HFFc6 (cell line): ENCODE measurements at regions not wholly inside any gene's neighbourhood (a gene's known extent, or its start where the extent isn't known, plus 50 kb on each side); places are given as distances from the start of the nearest gene placed in this dataset.

Experiments
- DNase-seq: peaks from one replicate; pipeline ENCODE4 v3.0.0-alpha.2; 2018
- H3K27ac Mint-ChIP-seq: 2 replicates; pipeline ENCODE4 v1.8.0; 2020; ENCODE audit warnings: mild to moderate bottlenecking, mixed read lengths
- H3K27me3 Mint-ChIP-seq: 2 replicates; pipeline ENCODE4 v1.8.0; 2021; ENCODE audit warnings: mild to moderate bottlenecking, moderate library complexity, mixed read lengths; ENCODE audit not compliant: insufficient read depth
- H3K36me3 Mint-ChIP-seq: 2 replicates; pipeline ENCODE4 v1.8.0; 2021; ENCODE audit warnings: low read depth, mixed read lengths
- H3K4me1 Mint-ChIP-seq: 2 replicates; pipeline ENCODE4 v1.8.0; 2020; ENCODE audit warnings: low read depth, mixed read lengths
- H3K4me3 Mint-ChIP-seq: 2 replicates; pipeline ENCODE4 v1.8.0; 2020; ENCODE audit warnings: mild to moderate bottlenecking, moderate library complexity, mixed read lengths
- H3K9me3 Mint-ChIP-seq: 2 replicates; pipeline ENCODE4 v1.8.0; 2020; ENCODE audit warnings: mild to moderate bottlenecking, mixed read lengths
- TF ChIP-seq, protein P1 (sequence below): fragments of 200-600 bp; sonication (generic); IDR thresholded peaks from 2 replicates; pipeline ENCODE4 v1.5.0; 2021; ENCODE audit warnings: antibody characterized with exemption, mild to moderate bottlenecking

DNA sequence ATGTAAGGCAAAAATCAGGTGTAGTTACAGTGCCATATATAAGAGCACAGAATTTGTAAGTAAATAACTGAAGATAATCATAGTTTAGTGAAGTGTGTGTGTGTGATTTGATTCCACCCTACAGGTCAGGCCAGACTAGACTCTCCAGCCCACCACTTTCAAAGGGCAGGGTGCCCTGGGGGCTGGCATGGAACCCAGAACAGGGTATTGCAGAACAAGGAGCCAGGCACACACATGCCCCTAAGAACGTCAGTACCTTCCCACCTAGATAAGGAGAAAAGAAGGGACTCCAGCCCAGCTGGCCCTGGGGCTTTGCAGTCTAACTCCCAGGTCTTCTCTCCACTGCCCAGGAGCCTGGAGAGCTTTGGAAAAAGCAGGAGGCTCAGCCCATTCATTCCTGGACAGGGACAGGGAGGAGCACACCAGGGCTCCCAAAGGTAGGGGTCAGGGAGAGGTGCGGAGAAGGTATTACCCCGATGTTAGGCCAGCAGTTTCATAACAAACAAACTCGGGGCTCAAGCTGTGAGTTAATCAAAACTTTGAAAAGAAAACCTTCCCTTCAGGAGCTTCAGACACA is 149.7 kb upstream of the VANGL1 start:
- TF ChIP-seq, protein P1, sequence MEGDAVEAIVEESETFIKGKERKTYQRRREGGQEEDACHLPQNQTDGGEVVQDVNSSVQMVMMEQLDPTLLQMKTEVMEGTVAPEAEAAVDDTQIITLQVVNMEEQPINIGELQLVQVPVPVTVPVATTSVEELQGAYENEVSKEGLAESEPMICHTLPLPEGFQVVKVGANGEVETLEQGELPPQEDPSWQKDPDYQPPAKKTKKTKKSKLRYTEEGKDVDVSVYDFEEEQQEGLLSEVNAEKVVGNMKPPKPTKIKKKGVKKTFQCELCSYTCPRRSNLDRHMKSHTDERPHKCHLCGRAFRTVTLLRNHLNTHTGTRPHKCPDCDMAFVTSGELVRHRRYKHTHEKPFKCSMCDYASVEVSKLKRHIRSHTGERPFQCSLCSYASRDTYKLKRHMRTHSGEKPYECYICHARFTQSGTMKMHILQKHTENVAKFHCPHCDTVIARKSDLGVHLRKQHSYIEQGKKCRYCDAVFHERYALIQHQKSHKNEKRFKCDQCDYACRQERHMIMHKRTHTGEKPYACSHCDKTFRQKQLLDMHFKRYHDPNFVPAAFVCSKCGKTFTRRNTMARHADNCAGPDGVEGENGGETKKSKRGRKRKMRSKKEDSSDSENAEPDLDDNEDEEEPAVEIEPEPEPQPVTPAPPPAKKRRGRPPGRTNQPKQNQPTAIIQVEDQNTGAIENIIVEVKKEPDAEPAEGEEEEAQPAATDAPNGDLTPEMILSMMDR = no peak
- Mint-ChIP-seq H3K36me3 (0 out of 2 replicates have a peak, but pooled peaks cover 8% of the 10 kb centered on the region), H3K27me3 (peaks cover 1% of the 10 kb centered on the region; the same call in 1 of the 2 replicates), H3K4me1 (peaks cover 55% of the 10 kb centered on the region), H3K9me3 (no peaks in the 10 kb centered on the region), H3K27ac (peak overlapping the region; percentile 88), H3K4me3 (no peak overlapping the region)
- no peak for DNase-seq

DNA sequence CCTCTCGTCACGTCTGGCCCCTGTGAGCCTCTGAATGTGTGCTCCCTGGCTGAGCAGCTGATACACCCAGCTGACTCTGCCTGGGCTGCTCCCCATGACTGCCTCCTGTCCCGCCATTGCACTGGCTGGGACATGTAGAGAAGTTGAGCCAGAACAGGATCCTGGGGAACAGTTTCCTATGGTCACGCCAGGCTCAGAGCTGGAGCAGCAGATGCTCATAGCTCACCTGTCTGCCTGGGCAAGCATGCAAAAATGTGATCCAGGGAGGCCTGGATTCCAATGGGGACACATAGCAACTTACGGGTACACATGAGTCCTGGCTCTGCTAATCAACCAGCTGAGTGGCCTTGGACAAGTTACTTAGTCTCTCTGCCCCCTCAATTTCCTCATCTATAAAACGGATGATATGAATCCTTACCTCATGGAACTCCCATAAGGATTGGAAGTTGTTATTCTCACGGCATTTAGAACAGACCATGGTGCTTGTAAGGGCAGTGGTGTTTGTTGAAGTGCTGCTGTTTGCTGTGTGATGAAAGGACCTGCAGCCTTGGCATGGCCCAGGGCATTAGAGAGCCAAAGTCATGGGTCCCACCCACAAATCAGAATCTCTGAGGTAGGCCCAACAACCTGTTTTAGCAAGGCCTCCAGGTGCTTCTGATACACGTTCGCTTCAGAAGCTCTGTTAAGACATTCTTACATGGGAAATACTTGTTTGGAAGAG is 150.3 kb upstream of the VANGL1 start:
- TF ChIP-seq, protein P1 = no peak

DNA sequence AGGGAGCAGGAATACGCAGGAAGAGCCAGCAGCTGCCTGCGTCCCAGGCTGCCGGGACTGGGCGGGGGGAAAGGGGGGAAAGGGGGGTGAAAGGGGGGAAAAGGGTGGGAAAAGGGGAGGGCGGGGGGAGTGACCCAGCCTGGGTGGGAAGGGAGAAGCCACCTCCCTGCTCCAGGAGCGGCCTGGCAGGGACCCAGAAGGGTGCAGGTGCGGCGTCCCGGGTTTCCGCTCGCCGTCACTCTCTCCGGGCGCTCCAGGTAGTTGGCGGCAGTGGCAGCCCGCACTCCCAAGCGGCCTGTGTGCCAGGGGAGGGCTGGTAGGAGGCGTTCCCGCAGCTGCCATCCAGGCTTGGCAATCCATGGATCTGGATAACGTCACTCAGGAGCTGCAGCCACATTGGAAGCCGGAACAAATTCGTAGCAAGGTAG is 141.0 kb upstream of the NGF start:
- Mint-ChIP-seq H3K9me3 (no peaks in the 10 kb centered on the region), H3K27me3 (peaks cover 4% of the 10 kb centered on the region; the same call in 1 of the 2 replicates), H3K4me1 (peaks cover 3% of the 10 kb centered on the region), H3K36me3 (no peaks in the 10 kb centered on the region), H3K4me3 (no peak overlapping the region), H3K27ac (no peak overlapping the region)
- TF ChIP-seq, protein P1 = no peak
- no peak for DNase-seq

More for the DNA sequence above, 150.3 kb upstream of the VANGL1 start:
- Mint-ChIP-seq H3K9me3 (no peaks in the 10 kb centered on the region), H3K36me3 (0 out of 2 replicates have a peak, but pooled peaks cover 8% of the 10 kb centered on the region), H3K4me3 (no peak overlapping the region), H3K4me1 (peaks cover 49% of the 10 kb centered on the region), H3K27ac (peak overlapping the region; percentile 88; the same call in 1 of the 2 replicates), H3K27me3 (peaks cover 1% of the 10 kb centered on the region; the same call in 1 of the 2 replicates)
- no peak for DNase-seq

DNA sequence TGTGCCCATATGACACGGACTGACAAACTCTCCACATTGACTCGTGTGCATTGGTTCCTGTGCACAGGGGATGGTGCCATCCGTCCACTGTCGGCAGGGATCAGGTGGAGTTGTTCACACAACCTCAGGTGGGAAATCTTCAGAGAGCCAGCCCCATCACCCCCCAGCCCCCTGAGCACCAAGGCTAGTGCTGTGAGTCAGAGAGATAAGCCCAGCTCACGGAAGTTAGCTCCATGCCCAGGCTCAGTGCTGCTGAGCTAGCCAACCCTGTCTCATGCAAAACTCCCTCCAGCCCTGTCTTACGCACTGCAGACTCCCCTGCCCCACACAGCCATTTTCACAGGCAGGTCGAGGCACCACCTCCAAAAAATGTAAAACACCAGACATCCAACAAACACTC is 139.0 kb upstream of the NGF start:
- peaks cover 6% of the 10 kb centered on the region; the same call in 1 of the 2 replicates for H3K27me3 Mint-ChIP-seq
- TF ChIP-seq, protein P1 = no peak
- H3K36me3 Mint-ChIP-seq = no peaks in the 10 kb centered on the region
- no peak overlapping the region for H3K4me3 Mint-ChIP-seq
- no peak overlapping the region for H3K27ac Mint-ChIP-seq
- H3K9me3 Mint-ChIP-seq = no peaks in the 10 kb centered on the region
- no peak for DNase-seq
- peaks cover 12% of the 10 kb centered on the region for H3K4me1 Mint-ChIP-seq

DNA sequence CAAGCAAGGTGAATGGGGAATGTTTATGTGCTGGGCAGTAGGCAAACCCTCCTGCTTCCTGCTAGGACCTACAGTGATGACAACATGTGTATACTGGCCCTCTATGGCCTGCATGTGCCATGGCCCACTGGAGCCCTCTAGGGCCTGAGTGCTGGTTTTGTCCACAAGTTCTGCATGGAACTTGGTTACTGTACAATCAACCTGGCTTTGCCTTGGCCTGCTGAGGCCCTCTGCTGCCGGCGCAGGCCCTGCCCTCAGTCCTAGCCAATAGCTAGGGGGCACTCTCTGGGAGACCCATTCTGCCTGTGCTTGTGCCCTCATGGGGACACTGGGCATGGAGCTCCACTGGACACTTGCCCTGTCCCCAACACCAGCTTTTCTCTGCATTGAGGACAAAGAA is 138.6 kb upstream of the NGF start:
- H3K27ac Mint-ChIP-seq = no peak overlapping the region
- TF ChIP-seq, protein P1 = peak; percentile 64

More for the DNA sequence above, 138.6 kb upstream of the NGF start:
- no peaks in the 10 kb centered on the region for H3K36me3 Mint-ChIP-seq
- peak; percentile 33 for DNase-seq
- no peak overlapping the region for H3K4me3 Mint-ChIP-seq
- H3K9me3 Mint-ChIP-seq = no peaks in the 10 kb centered on the region
- peaks cover 12% of the 10 kb centered on the region for H3K4me1 Mint-ChIP-seq
- H3K27me3 Mint-ChIP-seq = peaks cover 4% of the 10 kb centered on the region
